ENCODE measurements at regions not wholly inside any gene's neighbourhood (a gene's known extent, or its start where the extent isn't known, plus 50 kb on each side); places are given as distances from the start of the nearest gene placed in this dataset.

DNA sequence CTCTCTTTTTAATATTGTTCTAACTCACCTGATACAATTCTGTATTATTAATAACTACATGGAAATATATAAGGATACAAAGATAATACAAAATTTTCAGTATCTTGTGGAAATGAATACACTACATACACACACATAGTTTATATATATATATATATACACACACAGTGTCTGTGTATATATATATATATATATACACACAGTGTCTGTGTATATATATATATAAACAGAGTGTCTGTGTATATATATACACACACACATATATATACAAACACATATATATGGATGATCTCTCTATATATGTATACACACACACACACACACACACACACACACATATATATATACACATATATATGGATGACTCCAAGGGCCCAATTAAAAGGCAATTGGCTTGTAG lies 749.1 kb downstream of the DACH1 start:
- no peaks in the 10 kb centered on the region for H3K36me3 ChIP-seq
- no peaks in the 10 kb centered on the region for H3K9me3 ChIP-seq
- no peak overlapping the region for H3K4me3 ChIP-seq
- FAIRE-seq = no peak
- no peak for DNase-seq
- TF ChIP-seq, protein P1, sequence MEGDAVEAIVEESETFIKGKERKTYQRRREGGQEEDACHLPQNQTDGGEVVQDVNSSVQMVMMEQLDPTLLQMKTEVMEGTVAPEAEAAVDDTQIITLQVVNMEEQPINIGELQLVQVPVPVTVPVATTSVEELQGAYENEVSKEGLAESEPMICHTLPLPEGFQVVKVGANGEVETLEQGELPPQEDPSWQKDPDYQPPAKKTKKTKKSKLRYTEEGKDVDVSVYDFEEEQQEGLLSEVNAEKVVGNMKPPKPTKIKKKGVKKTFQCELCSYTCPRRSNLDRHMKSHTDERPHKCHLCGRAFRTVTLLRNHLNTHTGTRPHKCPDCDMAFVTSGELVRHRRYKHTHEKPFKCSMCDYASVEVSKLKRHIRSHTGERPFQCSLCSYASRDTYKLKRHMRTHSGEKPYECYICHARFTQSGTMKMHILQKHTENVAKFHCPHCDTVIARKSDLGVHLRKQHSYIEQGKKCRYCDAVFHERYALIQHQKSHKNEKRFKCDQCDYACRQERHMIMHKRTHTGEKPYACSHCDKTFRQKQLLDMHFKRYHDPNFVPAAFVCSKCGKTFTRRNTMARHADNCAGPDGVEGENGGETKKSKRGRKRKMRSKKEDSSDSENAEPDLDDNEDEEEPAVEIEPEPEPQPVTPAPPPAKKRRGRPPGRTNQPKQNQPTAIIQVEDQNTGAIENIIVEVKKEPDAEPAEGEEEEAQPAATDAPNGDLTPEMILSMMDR (IDR thresholded peaks at IDR 0.05) = no peak
- H3K4me1 ChIP-seq = no peaks in the 10 kb centered on the region
- intact Hi-C loops (cut with DNase I) = no loop called here
- no peaks in the 10 kb centered on the region for H3K27me3 ChIP-seq
- no peak for ATAC-seq
- no peak overlapping the region for H3K27ac ChIP-seq

DNA sequence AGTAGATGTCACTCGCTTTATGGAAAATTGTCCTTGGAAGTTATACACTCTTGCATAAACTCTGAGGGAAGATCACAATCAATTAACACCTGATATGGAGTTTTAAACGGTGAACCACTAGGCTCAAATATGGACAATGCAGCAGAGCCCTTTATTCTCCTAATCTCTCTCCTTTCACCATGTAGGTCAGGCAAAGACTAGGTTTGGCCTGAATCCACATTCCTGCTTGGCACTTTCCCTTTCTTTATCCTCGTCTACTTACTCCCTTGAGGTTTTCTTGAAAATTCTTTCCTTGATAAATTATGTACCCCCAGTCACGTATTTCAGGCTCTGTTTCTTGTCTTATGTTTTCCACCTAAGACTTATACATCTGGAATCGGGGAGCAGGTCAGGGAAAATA lies 751.7 kb downstream of the DACH1 start:
- no peaks in the 10 kb centered on the region for H3K27me3 ChIP-seq
- FAIRE-seq (no peak), ATAC-seq (no peak), DNase-seq (no peak)
- TF ChIP-seq, protein P1 (IDR thresholded peaks at IDR 0.05) = no peak
- intact Hi-C loops (cut with DNase I) = no loop called here
- no peaks in the 10 kb centered on the region for H3K36me3 ChIP-seq
- no peaks in the 10 kb centered on the region for H3K9me3 ChIP-seq
- H3K27ac ChIP-seq = no peak overlapping the region
- H3K4me1 ChIP-seq = no peaks in the 10 kb centered on the region
- WGBS, 2 donors = 47 to 53% methylated on average over 5 of the region's 5 CpGs
- H3K4me3 ChIP-seq = no peak overlapping the region

DNA sequence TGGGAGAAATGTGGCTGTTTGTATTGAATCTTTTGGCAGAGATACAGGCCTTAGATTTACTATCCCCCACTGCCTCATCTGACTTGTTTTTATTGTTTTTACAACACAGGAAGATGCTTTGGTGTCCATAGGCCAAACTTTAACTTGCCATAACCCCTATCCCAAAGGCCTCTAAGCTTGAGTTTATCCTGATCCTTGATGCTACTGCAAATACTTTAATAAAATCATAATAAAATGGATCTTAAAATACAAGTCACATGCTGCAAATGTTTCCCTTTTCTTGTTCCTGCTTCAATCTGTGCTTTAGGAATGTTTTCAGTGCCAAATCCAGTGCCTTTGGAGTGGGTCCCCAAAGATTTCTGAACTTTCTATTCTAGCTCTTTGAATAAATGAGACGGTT lies 770.6 kb downstream of the DACH1 start:
- DNase-seq (no peak), ATAC-seq (no peak), FAIRE-seq (no peak)
- Histone ChIP-seq H3K9me3 (no peaks in the 10 kb centered on the region), H3K4me1 (no peaks in the 10 kb centered on the region), H3K27me3 (no peaks in the 10 kb centered on the region), H3K4me3 (no peak overlapping the region), H3K36me3 (no peaks in the 10 kb centered on the region), H3K27ac (no peak overlapping the region)
- intact Hi-C loops (cut with DNase I) = no loop called here
- WGBS, 2 donors = 68 to 89% methylated on average over 1 of the region's 1 CpG
- TF ChIP-seq, protein P1 (IDR thresholded peaks at IDR 0.05) = no peak

GRCh38 chr13:71090990-71091389 lies 776.0 kb downstream of the DACH1 start:
- no peak overlapping the region for H3K27ac ChIP-seq
- DNase-seq (no peak), ATAC-seq (no peak), FAIRE-seq (no peak)
- TF ChIP-seq, protein P1 (IDR thresholded peaks at IDR 0.05) = no peak
- no peak overlapping the region for H3K4me3 ChIP-seq
- intact Hi-C loops (cut with DNase I) = no loop called here
- H3K36me3 ChIP-seq = no peaks in the 10 kb centered on the region
- no peaks in the 10 kb centered on the region for H3K4me1 ChIP-seq
- no peaks in the 10 kb centered on the region for H3K9me3 ChIP-seq
- H3K27me3 ChIP-seq = no peaks in the 10 kb centered on the region
- 48 to 65% methylated on average over 2 of the region's 2 CpGs for WGBS, 2 donors

DNA sequence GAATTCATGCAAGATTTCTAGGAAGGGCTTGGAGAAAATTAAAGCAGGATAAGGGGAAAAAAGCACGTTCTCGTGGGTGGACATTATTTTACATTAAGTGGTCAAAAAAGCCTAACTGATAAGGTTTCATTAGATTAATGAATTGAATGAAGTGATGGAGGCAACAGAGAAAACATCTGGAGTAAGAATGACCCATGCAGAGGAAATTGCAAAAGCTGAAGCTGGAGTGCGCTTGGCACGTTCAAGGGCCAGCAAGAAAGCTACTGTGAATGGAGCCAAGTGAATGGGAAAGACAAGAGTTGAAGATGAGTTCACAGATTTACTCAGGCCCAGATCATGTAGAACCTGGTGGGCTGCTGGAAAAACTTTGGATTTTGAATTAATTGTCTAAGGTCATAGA lies 777.9 kb downstream of the DACH1 start:
- no peaks in the 10 kb centered on the region for H3K27me3 ChIP-seq
- ATAC-seq (no peak), DNase-seq (no peak), FAIRE-seq (no peak)
- no peaks in the 10 kb centered on the region for H3K4me1 ChIP-seq
- intact Hi-C loops (cut with DNase I) = no loop called here
- TF ChIP-seq, protein P1 (IDR thresholded peaks at IDR 0.05) = no peak
- H3K9me3 ChIP-seq = no peaks in the 10 kb centered on the region
- no peak overlapping the region for H3K4me3 ChIP-seq
- 71 to 86% methylated on average over 4 of the region's 4 CpGs for WGBS, 2 donors
- H3K36me3 ChIP-seq = no peaks in the 10 kb centered on the region
- no peak overlapping the region for H3K27ac ChIP-seq
